ENCODE measurements at regions not wholly inside any gene's neighbourhood (a gene's known extent, or its start where the extent isn't known, plus 50 kb on each side); places are given as distances from the start of the nearest gene placed in this dataset.

DNA sequence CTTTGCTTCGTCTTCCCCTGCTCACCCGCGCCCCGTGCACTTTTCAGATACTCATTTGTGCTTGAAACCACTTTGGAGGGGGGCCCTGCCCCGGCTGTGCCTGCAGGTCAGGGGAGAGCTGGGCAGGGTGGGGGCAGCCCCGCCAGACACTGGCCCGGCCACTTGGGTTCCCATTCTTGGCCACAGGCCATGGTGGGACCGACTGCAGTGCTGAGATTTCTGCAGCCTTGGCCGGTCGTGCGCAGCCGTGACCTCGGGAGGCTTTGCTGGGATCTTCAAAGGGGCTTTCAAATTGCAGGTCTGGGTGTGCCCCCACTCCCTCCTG lies 54.5 kb upstream of the TTC34 start:
- H3K23me2 ChIP-seq (ENCODE audit: low read depth, low read length): no peaks in the 10 kb centered on the region; the same call in 1 of the 2 replicates
- no peak overlapping the region for H2BK12ac ChIP-seq (ENCODE audit: low read depth, low read length)
- H3K9me3 ChIP-seq (ENCODE audit: insufficient read depth in 2 of 2, low read depth in 1 of 2, low read length in 1 of 2): peaks cover 78 to 92% of the 10 kb centered on the region in 2 experiments
- no peaks in the 10 kb centered on the region for H3K36me3 ChIP-seq (ENCODE audit: control insufficient read depth in 2 of 4, insufficient read depth in 4 of 4, low read length in 3 of 4)
- no peak overlapping the region for H3K27ac ChIP-seq (ENCODE audit: low read depth, low read length)
- H3K27me3 ChIP-seq (replicated peaks in 1 of 4; ENCODE audit: control insufficient read depth in 3 of 4, extremely low read depth in 1 of 4, insufficient read depth in 3 of 4, low read length in 3 of 4): no peaks in the 10 kb centered on the region
- ChIA-PET POLR2A (ENCODE audit: partially characterized antibody) (no interaction called here), CTCF (ENCODE audit: partially characterized antibody) (no interaction called here)
- no peak for DNase-seq (ENCODE audit: low read depth in 1 of 2, low spot score in 2 of 2)
- no peak overlapping the region for H4K8ac ChIP-seq (ENCODE audit: extremely low read depth, insufficient read depth, low read length)
- H2BK20ac ChIP-seq (ENCODE audit: low read length): no peak overlapping the region
- H3K4me3 ChIP-seq (ENCODE audit: extremely low read depth in 1 of 4, insufficient read depth in 2 of 4, low read depth in 3 of 4, low read length in 4 of 4): no peak overlapping the region
- no peaks in the 10 kb centered on the region for H3K4me1 ChIP-seq (replicated peaks in 1 of 4; ENCODE audit: control insufficient read depth in 3 of 4, insufficient read depth in 4 of 4, low read length in 3 of 4)
- no peak overlapping the region for H3K18ac ChIP-seq (ENCODE audit: extremely low read depth, low read length)
- WGBS, 2 experiments (ENCODE audit: extremely low coverage in 1 of 2, insufficient coverage in 1 of 2, insufficient read length in 1 of 2, insufficient replicate concordance in 2 of 2, low coverage in 1 of 2, low lambda C conversion rate in 2 of 2, missing lambda C conversion rate in 1 of 2): 92% methylated on average over 10 of the region's 13 CpGs; no CpG with 5 or more reads in 1 of the 2 experiments
- H4K5ac ChIP-seq (ENCODE audit: insufficient read length, low read depth, low read length): no peak overlapping the region
- H2AK5ac ChIP-seq (ENCODE audit: low read depth, low read length): no peak overlapping the region
- H2BK120ac ChIP-seq (replicated peaks; ENCODE audit: low read depth, low read length): no peak overlapping the region
- no peak overlapping the region for H3K4ac ChIP-seq (replicated peaks; ENCODE audit: insufficient read length, low read depth, low read length)
- H2AFZ ChIP-seq (ENCODE audit: low read length): no peak overlapping the region
- no peak overlapping the region for H3K4me2 ChIP-seq (ENCODE audit: insufficient read depth in 1 of 2, low read depth in 2 of 2, low read length in 2 of 2)
- no peak overlapping the region for H3K23ac ChIP-seq (ENCODE audit: insufficient read length)
- H4K91ac ChIP-seq (replicated peaks; ENCODE audit: insufficient read length, low read length): no peak overlapping the region
- no peak overlapping the region for H2BK5ac ChIP-seq (ENCODE audit: low read depth, low read length)
- no peaks in the 10 kb centered on the region for H3K79me2 ChIP-seq (ENCODE audit: control insufficient read depth in 1 of 2, insufficient read depth in 2 of 2, low read length in 2 of 2)
- FAIRE-seq: no peak
- H3K9ac ChIP-seq (replicated peaks in 1 of 4; ENCODE audit: extremely low read depth in 1 of 4, low read depth in 3 of 4, low read length in 3 of 4): no peak overlapping the region
- no peaks in the 10 kb centered on the region for H4K20me1 ChIP-seq (replicated peaks in 1 of 2; ENCODE audit: control insufficient read depth in 1 of 2, insufficient read depth in 2 of 2, low read length in 2 of 2)
- H3K79me1 ChIP-seq (ENCODE audit: low read depth, low read length): no peaks in the 10 kb centered on the region
- H3K56ac ChIP-seq (replicated peaks; ENCODE audit: insufficient read length, low read depth, low read length): no peak overlapping the region
- no peak overlapping the region for H3K14ac ChIP-seq (ENCODE audit: insufficient read length)
- no peak overlapping the region for H2BK15ac ChIP-seq (ENCODE audit: low read length)
- TF ChIP-seq ASH2L (IDR thresholded peaks at IDR 0.05; ENCODE audit: low read length) (no peak), POU5F1 (IDR thresholded peaks at IDR 0.05; ENCODE audit: low read depth, low read length) (no peak), YY1 (IDR thresholded peaks at IDR 0.05; ENCODE audit: low read depth, low read length) (no peak), RNF2 (IDR thresholded peaks at IDR 0.05; ENCODE audit: borderline replicate concordance, low read depth, low read length, missing control alignments, poor library complexity, severe bottlenecking) (no peak), HDAC2 (IDR thresholded peaks at IDR 0.05; ENCODE audit: borderline replicate concordance in 1 of 2, low read depth in 2 of 2, low read length in 2 of 2) (no peak), RXRA (IDR thresholded peaks at IDR 0.05; ENCODE audit: insufficient read depth, low read depth, low read length) (no peak), TAF7 (optimal IDR thresholded peaks at IDR 0.05; ENCODE audit: borderline replicate concordance, low read depth, low read length) (no peak), SP2 (IDR thresholded peaks at IDR 0.05; ENCODE audit: low read length) (no peak), SIN3A (conservative IDR thresholded peaks at IDR 0.05 in 1 of 2, IDR thresholded peaks at IDR 0.05 in 1 of 2; ENCODE audit: low read depth in 1 of 2, low read length in 2 of 2) (no peak), POLR2A (IDR thresholded peaks at IDR 0.05; ENCODE audit: control extremely low read depth in 1 of 2, low read depth in 2 of 2, low read length in 2 of 2) (no peak), BRCA1 (IDR thresholded peaks at IDR 0.05; ENCODE audit: low read depth, low read length) (no peak), PHF8 (conservative IDR thresholded peaks at IDR 0.05; ENCODE audit: low read depth, low read length) (no peak), CBX5 (IDR thresholded peaks at IDR 0.05; ENCODE audit: low read depth, low read length) (no peak), KDM4A (IDR thresholded peaks at IDR 0.05; ENCODE audit: low read depth, low read length, severe bottlenecking) (no peak)
- TF ChIP-seq, protein P1, sequence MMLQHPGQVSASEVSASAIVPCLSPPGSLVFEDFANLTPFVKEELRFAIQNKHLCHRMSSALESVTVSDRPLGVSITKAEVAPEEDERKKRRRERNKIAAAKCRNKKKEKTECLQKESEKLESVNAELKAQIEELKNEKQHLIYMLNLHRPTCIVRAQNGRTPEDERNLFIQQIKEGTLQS (IDR thresholded peaks at IDR 0.05; ENCODE audit: insufficient read depth, low read depth, low read length): no peak
